PFSK-1 (cell line): ENCODE measurements at regions not wholly inside any gene's neighbourhood (a gene's known extent, or its start where the extent isn't known, plus 50 kb on each side); places are given as distances from the start of the nearest gene placed in this dataset.

Experiments
- POLR2AphosphoS5 ChIP-seq: IDR thresholded peaks from 2 replicates; pipeline ENCODE4 v1.6.1; 2012; ENCODE audit warnings: low read depth, mild to moderate bottlenecking, control low read depth, low read length, moderate library complexity
- REST ChIP-seq, 2 experiments: IDR thresholded peaks; 2 replicates each; pipeline versions ENCODE4 v1.6.1 to v1.8.0; 2011 to 2012; ENCODE audit warnings: low read depth in 2 of 2, low read length in 2 of 2, control low read depth in 1 of 2, inconsistent platforms in 1 of 2, mild to moderate bottlenecking in 1 of 2, moderate library complexity in 1 of 2; ENCODE audit not compliant: insufficient read depth in 1 of 2
- SIN3A ChIP-seq: IDR thresholded peaks from 2 replicates; pipeline ENCODE4 v1.6.1; 2012; ENCODE audit warnings: mild to moderate bottlenecking, low read length, moderate library complexity, borderline replicate concordance; ENCODE audit not compliant: insufficient read depth
- TAF1 ChIP-seq: IDR thresholded peaks from 2 replicates; pipeline ENCODE4 v1.6.1; 2012; ENCODE audit warnings: low read length, control low read depth, borderline replicate concordance; ENCODE audit not compliant: insufficient read depth

- TF ChIP-seq POLR2AphosphoS5: no peak
- TF ChIP-seq REST (IDR thresholded peaks at IDR 0.05; ENCODE audit: insufficient read depth in 1 of 2, low read depth in 2 of 2, low read length in 2 of 2): no peak
- no peak for TF ChIP-seq TAF1
- TF ChIP-seq SIN3A: no peak
These were observed 1519.1 kb downstream of the BRINP3 start for GRCh38 chr1:188958461-188959115.
